ENCODE measurements at regions not wholly inside any gene's neighbourhood (a gene's known extent, or its start where the extent isn't known, plus 50 kb on each side); places are given as distances from the start of the nearest gene placed in this dataset.
"Not testable (repeated sequence)": the region's sequence is repeated elsewhere in the genome, so short reads cannot be mapped to it uniquely, and the experiment has no call there.

GRCh38 chr10:23543691-23544380, 105.0 kb downstream of the OTUD1 start:
- no peak for DNase-seq (ENCODE audit: low read depth in 2 of 2)

DNA sequence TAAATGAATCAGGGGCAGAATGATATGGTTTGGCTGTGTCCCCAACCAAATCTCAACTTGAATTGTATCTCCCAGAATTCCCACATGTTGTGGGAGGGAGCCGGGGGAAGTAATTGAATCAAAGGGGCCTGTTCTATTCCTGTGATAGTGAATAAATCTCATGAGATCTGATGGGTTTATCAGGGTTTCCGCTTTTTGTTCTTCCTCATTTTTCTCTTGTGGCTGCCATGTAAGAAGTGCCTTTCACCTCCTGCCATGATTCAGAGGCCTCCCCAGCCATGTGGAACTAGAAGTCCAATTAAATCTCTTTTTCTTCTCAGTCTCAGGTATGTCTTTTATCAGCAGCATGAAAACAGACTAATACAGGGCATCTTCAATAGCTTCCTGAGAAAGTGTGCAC, 107.0 kb downstream of the OTUD1 start:
- DNase-seq (ENCODE audit: low read depth in 2 of 2): not testable (repeated sequence)

- peak; percentile 74 to 81 for DNase-seq (ENCODE audit: low read depth in 2 of 2)
Measured at GRCh38 chr10:23556727-23557440, 118.0 kb downstream of the OTUD1 start.

GRCh38 chr10:23557777-23558176, 118.9 kb downstream of the OTUD1 start:
- DNase-seq (ENCODE audit: low read depth in 2 of 2): no peak

DNA sequence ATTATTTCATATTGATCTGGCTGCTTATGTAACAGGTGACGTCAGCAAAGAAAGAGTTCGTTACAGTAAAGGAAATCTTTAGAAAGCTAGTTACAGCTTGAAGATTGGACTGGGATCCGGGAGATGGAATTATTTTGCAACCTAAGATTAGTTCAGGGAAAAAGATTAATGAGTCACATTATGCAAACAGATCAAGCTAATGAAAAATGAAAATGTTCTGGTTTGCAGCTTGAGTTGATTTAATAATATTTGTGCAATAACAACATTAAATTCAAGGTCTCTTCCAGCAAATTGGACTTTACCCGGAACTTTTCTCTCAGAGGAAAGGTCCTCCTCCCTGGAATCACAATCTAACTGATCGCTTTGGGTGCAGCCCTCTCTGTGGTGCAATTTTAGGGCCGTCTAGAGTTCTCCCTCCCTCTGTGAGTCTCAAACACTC, 119.5 kb downstream of the OTUD1 start:
- DNase-seq (ENCODE audit: low read depth in 2 of 2): no peak

DNA sequence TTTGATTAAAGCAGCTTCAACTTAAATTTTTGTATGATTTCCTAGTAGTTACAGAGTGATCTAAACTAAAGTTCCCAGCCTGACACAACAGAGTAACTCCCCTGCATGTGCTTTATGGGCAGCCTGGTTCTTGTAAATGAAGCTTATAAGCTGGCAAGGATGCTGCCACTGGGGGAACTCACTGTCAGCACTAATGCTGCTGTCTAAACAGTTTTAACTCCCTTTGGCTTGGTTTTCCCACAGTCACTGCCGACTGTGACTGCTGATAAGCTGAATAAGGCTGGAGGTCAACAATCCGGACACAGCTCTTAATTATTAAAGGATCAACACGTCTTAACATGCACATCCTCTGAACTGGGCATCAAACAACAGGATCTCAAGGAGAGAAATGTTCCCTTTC, 130.1 kb downstream of the OTUD1 start:
- no peak for DNase-seq (ENCODE audit: low read depth in 2 of 2)

GRCh38 chr10:23571884-23572283, 133.0 kb downstream of the OTUD1 start:
- DNase-seq (ENCODE audit: low read depth in 2 of 2): no peak

- DNase-seq (ENCODE audit: low read depth in 2 of 2): no peak
Measured at GRCh38 chr10:23581906-23582450, 143.1 kb downstream of the OTUD1 start.

DNA sequence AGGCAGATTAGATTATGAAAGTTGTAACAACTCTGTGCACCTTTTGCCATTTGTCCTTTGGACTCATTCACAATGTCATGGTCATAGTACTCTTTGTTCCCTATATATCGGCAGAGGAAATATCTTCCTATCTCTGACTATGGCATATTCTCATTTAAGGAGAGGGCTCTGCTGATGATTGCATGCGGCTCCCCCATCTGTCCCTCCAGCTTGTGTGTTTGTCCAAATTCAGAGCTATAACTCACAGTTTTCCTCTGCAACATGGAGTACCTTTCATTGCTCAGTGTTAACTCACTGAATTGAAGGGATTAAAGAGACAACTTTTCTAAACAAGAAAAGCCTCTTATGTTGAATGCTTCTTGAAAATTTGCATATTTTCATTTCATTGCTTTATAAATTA, 145.5 kb downstream of the OTUD1 start:
- no peak for DNase-seq (ENCODE audit: low read depth in 2 of 2)

DNA sequence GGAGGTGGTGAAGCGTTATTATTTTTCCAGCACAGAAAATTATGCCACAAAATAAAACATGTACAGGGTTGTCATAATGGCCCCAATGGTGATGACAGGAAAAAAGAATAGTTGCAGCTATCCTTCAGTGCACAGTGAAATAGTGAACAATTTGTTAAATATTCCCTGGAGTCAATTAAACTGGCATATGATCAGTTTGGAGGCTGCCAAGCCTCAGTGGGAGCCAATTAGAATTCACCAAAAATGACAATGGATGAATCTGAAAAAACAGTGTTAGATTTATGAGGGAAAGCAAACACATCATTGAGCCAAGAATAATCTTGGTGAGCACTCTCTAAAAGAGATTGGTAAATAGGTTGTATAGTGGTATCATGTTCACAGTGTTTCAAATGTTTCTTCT, 146.3 kb downstream of the OTUD1 start:
- DNase-seq (ENCODE audit: low read depth in 2 of 2): no peak

DNA sequence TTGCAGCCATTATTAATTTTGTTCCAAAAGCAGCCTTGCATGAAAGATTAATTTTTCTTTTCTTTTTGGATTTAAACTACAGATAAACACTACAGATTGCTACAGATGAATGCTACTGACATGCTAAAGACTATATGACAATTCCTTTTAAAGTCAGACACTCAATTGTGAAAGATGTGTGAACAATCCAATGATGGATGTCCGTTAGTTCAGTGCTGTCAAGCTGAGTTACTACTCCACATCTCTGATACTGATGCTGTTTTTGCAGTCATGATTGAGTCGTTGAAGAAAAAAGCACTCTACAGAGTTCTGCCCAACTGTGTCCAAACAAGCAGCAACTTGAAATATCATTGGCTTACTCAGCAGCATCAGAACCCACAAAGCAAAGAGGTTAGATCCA, 146.8 kb downstream of the OTUD1 start:
- DNase-seq (ENCODE audit: low read depth in 2 of 2): no peak

DNA sequence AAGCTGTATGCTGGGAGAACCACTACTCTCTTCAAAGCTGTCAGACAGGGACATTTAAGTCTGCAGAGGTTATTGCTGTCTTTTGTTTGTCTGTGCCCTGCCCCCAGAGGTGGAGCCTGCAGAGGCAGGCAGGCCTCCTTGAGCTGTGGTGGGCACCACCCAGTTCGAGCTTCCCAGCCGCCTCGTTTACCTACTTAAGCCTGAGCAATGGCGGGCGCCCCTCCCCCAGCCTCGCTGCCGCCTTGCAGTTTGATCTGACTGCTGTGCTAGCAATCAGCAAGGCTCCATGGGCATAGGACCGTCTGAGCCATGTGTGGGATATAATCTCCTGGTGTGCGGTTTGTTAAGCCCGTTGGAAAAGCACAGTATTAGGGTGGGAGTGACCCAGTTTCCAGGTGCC, 156.4 kb downstream of the OTUD1 start:
- not testable (repeated sequence) for DNase-seq (ENCODE audit: low read depth in 2 of 2)

DNA sequence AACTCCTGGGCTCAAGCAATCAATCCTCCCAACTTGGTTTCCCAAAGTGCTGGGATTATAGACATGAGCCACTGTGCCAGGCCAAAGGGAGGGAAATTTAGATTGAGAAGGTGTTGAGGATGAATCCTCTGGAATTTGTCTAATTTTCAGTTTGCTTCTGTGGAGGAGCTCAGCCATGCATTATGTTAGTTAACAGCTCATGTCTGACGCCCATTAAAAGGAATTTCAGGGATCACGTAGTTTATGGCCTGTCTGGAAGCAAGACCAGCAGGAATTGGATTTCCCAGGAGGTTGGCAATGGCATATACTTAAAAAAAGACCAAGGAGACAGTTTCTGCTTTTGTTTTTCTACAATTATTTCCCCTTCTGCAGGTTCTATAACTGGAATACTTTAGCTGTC, 165.7 kb downstream of the OTUD1 start:
- no peak for DNase-seq (ENCODE audit: low read depth in 2 of 2)

DNA sequence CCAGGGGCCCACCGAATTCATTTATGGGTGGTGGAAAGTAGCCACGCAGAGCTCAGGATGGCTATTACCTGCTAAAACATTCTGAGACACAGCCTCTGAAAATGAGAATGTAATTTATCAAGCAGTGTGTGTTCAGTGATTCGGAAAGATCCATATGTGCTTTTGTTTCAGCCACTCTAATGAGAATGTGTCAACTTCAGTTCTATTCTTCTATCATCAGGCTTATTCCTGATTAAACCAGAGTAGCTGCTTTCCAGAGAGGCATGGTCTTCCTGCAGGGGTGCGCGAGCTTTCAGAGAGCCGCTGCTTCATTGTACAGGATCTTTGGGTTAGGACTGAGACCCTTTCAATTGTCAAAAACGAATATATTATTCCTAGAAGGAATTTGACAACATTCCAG, 167.6 kb downstream of the OTUD1 start:
- no peak for DNase-seq (ENCODE audit: low read depth in 2 of 2)

- no peak for DNase-seq (ENCODE audit: low read depth in 2 of 2)
Measured at GRCh38 chr10:23608926-23609325, 170.1 kb downstream of the OTUD1 start.

GRCh38 chr10:23610626-23611307, 171.9 kb downstream of the OTUD1 start:
- no peak for DNase-seq (ENCODE audit: low read depth in 2 of 2)

DNA sequence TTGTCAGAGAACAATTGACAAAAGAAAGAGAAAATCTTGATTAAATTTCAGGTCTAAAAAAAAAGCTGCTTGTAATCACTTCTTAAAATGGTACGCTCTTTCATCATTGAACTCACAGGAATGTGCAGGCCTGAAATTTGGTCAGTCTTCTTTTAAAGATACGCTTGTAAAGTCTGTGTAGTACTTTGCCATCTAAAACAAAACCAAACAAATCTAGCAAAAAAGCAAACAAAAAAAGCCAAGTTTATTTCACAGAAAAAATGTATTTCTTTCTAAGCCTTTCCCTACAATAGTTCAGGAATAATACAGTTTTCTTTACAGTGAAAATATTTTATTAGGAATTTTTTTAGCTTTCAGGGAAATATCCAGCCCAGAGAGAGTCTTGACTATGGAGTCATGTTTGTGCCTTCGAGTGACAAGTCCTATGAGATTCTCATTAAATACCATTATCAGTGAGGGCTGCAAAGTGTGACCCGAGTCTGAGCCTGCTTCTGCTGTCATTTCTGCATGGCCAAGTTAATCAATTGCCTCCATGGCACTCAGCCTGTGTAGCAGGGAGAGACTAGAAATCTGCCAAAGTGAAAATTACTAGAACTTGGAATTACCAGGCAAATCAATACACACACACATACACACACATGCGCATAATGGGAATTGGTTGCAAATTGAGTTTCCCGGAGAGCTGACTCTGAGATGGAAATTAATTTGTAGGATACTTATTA, 172.6 kb downstream of the OTUD1 start:
- DNase-seq (ENCODE audit: low read depth in 2 of 2): no peak

DNA sequence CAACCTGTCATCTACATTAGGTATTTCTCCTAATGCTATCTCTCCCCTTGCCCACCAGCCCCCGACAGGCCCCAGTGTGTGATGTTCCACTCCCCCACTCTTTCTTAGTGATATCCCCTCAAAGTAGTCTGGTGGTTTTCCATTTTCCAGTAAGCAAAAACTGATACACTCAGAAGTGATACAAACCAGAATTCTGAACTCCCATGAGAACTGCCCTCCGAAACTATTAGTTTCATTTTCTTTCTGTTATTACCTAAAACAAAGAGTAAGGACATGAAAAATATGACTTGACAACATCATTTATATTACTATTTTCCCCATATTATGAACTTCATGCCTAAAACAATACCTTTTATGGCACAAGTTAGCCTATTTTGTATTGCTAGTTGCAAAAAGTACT, 175.0 kb downstream of the OTUD1 start:
- no peak for DNase-seq (ENCODE audit: low read depth in 2 of 2)

GRCh38 chr10:23614483-23614882, 175.6 kb downstream of the OTUD1 start:
- no peak for DNase-seq (ENCODE audit: low read depth in 2 of 2)

- no peak for DNase-seq (ENCODE audit: low read depth in 2 of 2)
Measured at GRCh38 chr10:23630376-23630775, 191.5 kb downstream of the OTUD1 start.

GRCh38 chr10:23630885-23631284, 192.0 kb downstream of the OTUD1 start:
- no peak for DNase-seq (ENCODE audit: low read depth in 2 of 2)
